Panc1 (cell line): ENCODE measurements at regions not wholly inside any gene's neighbourhood (a gene's known extent, or its start where the extent isn't known, plus 50 kb on each side); places are given as distances from the start of the nearest gene placed in this dataset.

Experiments used
- ATAC-seq: fragments of 200-7000 bp; cut with Tn5 transposase; 2 replicates; pipeline ENCODE4 v1.9.1; 2020; ENCODE audit warnings: mild to moderate bottlenecking, moderate library complexity
- BruUV-seq: library from RNA; stranded (reverse); fragments of 400-500 nt; replicated peaks from 2 replicates; lab custom pipeline; 2021; lab: Mats Ljungman, UMichigan
- CTCF ChIA-PET: fragments of 300-600 bp; sonication (Branson Sonifier 250); formaldehyde crosslinking; loops from one replicate; lab custom pipeline; 2022; ENCODE audit warnings: antibody characterized with exemption; lab: Charles Lee
- POLR2A ChIA-PET: fragments of 300-600 bp; sonication (Branson Sonifier 250); formaldehyde crosslinking; loops from one replicate; lab custom pipeline; 2022; ENCODE audit warnings: antibody characterized with exemption; lab: Charles Lee
- DNase-seq: peaks from one replicate; pipeline ENCODE4 v3.0.0-alpha.2; 2010; ENCODE audit warnings: low read depth, low spot score
- H3K27ac ChIP-seq: 2 replicates; pipeline ENCODE4 v1.5.1; 2011; ENCODE audit warnings: mild to moderate bottlenecking, low read length, inconsistent platforms
- H3K27me3 ChIP-seq: fragments of 200-500 bp; sonication (Bioruptor generic); 2 replicates; pipeline ENCODE4 v1.6.0; 2014; ENCODE audit warnings: low read length, inconsistent platforms; ENCODE audit not compliant: control insufficient read depth, insufficient read depth
- H3K36me3 ChIP-seq: fragments of 200-500 bp; sonication (Bioruptor generic); 2 replicates; pipeline ENCODE4 v1.5.1; 2014; ENCODE audit warnings: inconsistent platforms, mild to moderate bottlenecking, low read length, moderate library complexity; ENCODE audit not compliant: control insufficient read depth, insufficient read depth
- H3K4me1 ChIP-seq: 2 replicates; pipeline ENCODE4 v1.5.1; 2011; ENCODE audit warnings: inconsistent platforms, mild to moderate bottlenecking, low read length, moderate library complexity; ENCODE audit not compliant: control insufficient read depth, insufficient read depth
- H3K4me3 ChIP-seq, 2 experiments: 2 replicates each; pipeline ENCODE4 v1.5.1; 2011 to 2012; ENCODE audit warnings: low read depth in 2 of 2, low read length in 2 of 2, mild to moderate bottlenecking in 2 of 2, inconsistent platforms in 1 of 2, moderate library complexity in 1 of 2
- H3K9me3 ChIP-seq: fragments of 200-500 bp; sonication (Bioruptor generic); 2 replicates; pipeline ENCODE4 v1.5.1; 2014; ENCODE audit warnings: low read depth, mild to moderate bottlenecking, inconsistent platforms, low read length, moderate library complexity; ENCODE audit not compliant: control insufficient read depth, insufficient read depth
- CTCF ChIP-seq: fragments of 450-650 bp; IDR thresholded peaks from 2 replicates; pipeline ENCODE4 v1.5.1; 2017; ENCODE audit warnings: mild to moderate bottlenecking
- POLR2AphosphoS5 ChIP-seq: IDR thresholded peaks from 2 replicates; pipeline ENCODE4 v1.6.1; 2012; ENCODE audit warnings: mild to moderate bottlenecking, low read depth, low read length, moderate library complexity
- REST ChIP-seq, 2 experiments: IDR thresholded peaks; 2 replicates each; pipeline ENCODE4 v1.6.1; 2011 to 2012; ENCODE audit warnings: low read depth in 2 of 2, control low read depth in 1 of 2, low read length in 1 of 2, mild to moderate bottlenecking in 1 of 2, moderate library complexity in 1 of 2; ENCODE audit not compliant: insufficient read depth in 1 of 2
- SIN3A ChIP-seq: IDR thresholded peaks from 2 replicates; pipeline ENCODE4 v1.6.1; 2012; ENCODE audit warnings: low read depth, mild to moderate bottlenecking, low read length, moderate library complexity, borderline replicate concordance; ENCODE audit not compliant: insufficient read depth
- TCF7L2 ChIP-seq: IDR thresholded peaks from 2 replicates; pipeline ENCODE4 v1.6.1; 2011; ENCODE audit warnings: mild to moderate bottlenecking, low read depth, low read length, inconsistent platforms
- in situ Hi-C: cut with HindIII; loops from 2 replicates; pipeline ENCODE4 v1.10.0; 2016; ENCODE audit warnings: low sequenced_read_pairs, low pct_unique_long_range_greater_than_20kb
- intact Hi-C: fragments of 100-400 bp; cut with micrococcal nuclease; formaldehyde crosslinking; loops from one replicate; pipeline ENCODE4 v1.10.0; 2022; ENCODE audit not compliant: unreplicated experiment

GRCh38 chr12:85559127-85559526 is 277.1 kb downstream of the RASSF9 start:
- ChIA-PET POLR2A (no interaction called here), CTCF (no interaction called here)
- TF ChIP-seq CTCF (no peak), POLR2AphosphoS5 (no peak), SIN3A (no peak), REST (IDR thresholded peaks at IDR 0.05; ENCODE audit: insufficient read depth in 1 of 2, low read depth in 2 of 2, low read length in 1 of 2) (no peak), TCF7L2 (no peak)
- no peak for DNase-seq
- Histone ChIP-seq H3K9me3 (no peaks in the 10 kb centered on the region), H3K27ac (no peak overlapping the region), H3K27me3 (no peaks in the 10 kb centered on the region), H3K4me1 (no peaks in the 10 kb centered on the region), H3K4me3 (no peak overlapping the region), H3K36me3 (no peaks in the 10 kb centered on the region)
- intact Hi-C loops (no loop called here), in situ Hi-C loops (no loop called here)
- BruUV-seq, result no TSS peak
- ATAC-seq, result no peak

- DNase-seq (no peak), ATAC-seq (no peak)
- no TSS peak for BruUV-seq
- H3K4me3 ChIP-seq, result no peak overlapping the region
- CTCF ChIA-PET, result no interaction called here
- POLR2A ChIA-PET, result no interaction called here
- H3K27ac ChIP-seq, result no peak overlapping the region
- intact Hi-C loops (no loop called here), in situ Hi-C loops (no loop called here)
- H3K36me3 ChIP-seq, result no peaks in the 10 kb centered on the region
- no peaks in the 10 kb centered on the region for H3K9me3 ChIP-seq
- H3K27me3 ChIP-seq, result no peaks in the 10 kb centered on the region
- no peaks in the 10 kb centered on the region for H3K4me1 ChIP-seq
- TF ChIP-seq REST (IDR thresholded peaks at IDR 0.05; ENCODE audit: insufficient read depth in 1 of 2, low read depth in 2 of 2, low read length in 1 of 2) (no peak), CTCF (no peak), SIN3A (no peak), POLR2AphosphoS5 (no peak), TCF7L2 (no peak)
Measured at GRCh38 chr12:85559536-85559935, 276.7 kb downstream of the RASSF9 start.
